HG03064 (cell line): ENCODE measurements at regions not wholly inside any gene's neighbourhood (a gene's known extent, or its start where the extent isn't known, plus 50 kb on each side); places are given as distances from the start of the nearest gene placed in this dataset.
"Not testable (repeated sequence)": the region's sequence is repeated elsewhere in the genome, so short reads cannot be mapped to it uniquely, and the experiment has no call there.

ENCODE experiments used
- ATAC-seq: cut with Tn5 transposase; IDR thresholded peaks from one replicate; pipeline ENCODE4 v1.9.1; 2021; ENCODE audit warnings: low read depth; ENCODE audit not compliant: unreplicated experiment

- no peak for ATAC-seq
Observed at GRCh38 chr4:165810726-165811125, 62.3 kb upstream of the TLL1 start.

GRCh38 chr4:165813606-165814005 is 59.4 kb upstream of the TLL1 start:
- no peak for ATAC-seq

- ATAC-seq, result no peak
Observed at GRCh38 chr4:165814256-165815020, 58.6 kb upstream of the TLL1 start.

GRCh38 chr4:165819126-165819525 is 53.9 kb upstream of the TLL1 start:
- ATAC-seq, result not testable (repeated sequence)
